H9 (cell line): ENCODE measurements at regions not wholly inside any gene's neighbourhood (a gene's known extent, or its start where the extent isn't known, plus 50 kb on each side); places are given as distances from the start of the nearest gene placed in this dataset.

ENCODE experiments used
- DNase-seq: peaks from one replicate; pipeline ENCODE4 v3.0.0-alpha.2; 2017
- H2AFZ ChIP-seq: one replicate; pipeline ENCODE4 v1.6.1; 2013; ENCODE audit warnings: mild to moderate bottlenecking, low read length, control low read depth, moderate library complexity
- H2AK5ac ChIP-seq: 2 replicates; pipeline ENCODE4 v1.6.1; 2013; ENCODE audit warnings: low read length, control low read depth, mixed read lengths; ENCODE audit not compliant: insufficient read length
- H2BK120ac ChIP-seq: one replicate; pipeline ENCODE4 v1.6.1; 2013; ENCODE audit warnings: low read depth, mild to moderate bottlenecking, low read length, control low read depth, inconsistent platforms; ENCODE audit not compliant: poor library complexity, severe bottlenecking
- H2BK12ac ChIP-seq: 2 replicates; pipeline ENCODE4 v1.6.1; 2013; ENCODE audit warnings: low read length, control low read depth, mixed read lengths, low read depth; ENCODE audit not compliant: insufficient read length
- H2BK15ac ChIP-seq: 2 replicates; pipeline ENCODE4 v1.6.1; 2013; ENCODE audit warnings: low read depth, low read length, control low read depth
- H2BK20ac ChIP-seq: one replicate; pipeline ENCODE4 v1.6.1; 2013; ENCODE audit warnings: low read depth, mild to moderate bottlenecking, low read length, control low read depth, inconsistent platforms; ENCODE audit not compliant: poor library complexity, severe bottlenecking
- H2BK5ac ChIP-seq: 2 replicates; pipeline ENCODE4 v1.6.1; 2013; ENCODE audit warnings: low read length, control low read depth, mixed read lengths; ENCODE audit not compliant: insufficient read length
- H3K14ac ChIP-seq: 2 replicates; pipeline ENCODE4 v1.6.1; 2013; ENCODE audit warnings: low read length, control low read depth; ENCODE audit not compliant: insufficient read depth
- H3K18ac ChIP-seq: 2 replicates; pipeline ENCODE4 v1.6.1; 2013; ENCODE audit warnings: low read depth, mild to moderate bottlenecking, mixed read lengths, low read length, control low read depth; ENCODE audit not compliant: insufficient read length
- H3K23ac ChIP-seq: 2 replicates; pipeline ENCODE4 v1.6.1; 2013; ENCODE audit warnings: low read length, control low read depth, mixed read lengths, low read depth; ENCODE audit not compliant: insufficient read length
- H3K23me2 ChIP-seq: 2 replicates; pipeline ENCODE4 v1.6.1; 2013; ENCODE audit warnings: low read depth, mild to moderate bottlenecking, mixed read lengths, low read length, control low read depth; ENCODE audit not compliant: insufficient read length, poor library complexity, severe bottlenecking
- H3K27ac ChIP-seq: 2 replicates; pipeline ENCODE4 v1.5.1; 2013; ENCODE audit warnings: low read length, control low read depth, mixed read lengths, low read depth; ENCODE audit not compliant: insufficient read length
- H3K27me3 ChIP-seq: 2 replicates; pipeline ENCODE4 v1.6.1; 2013; ENCODE audit warnings: low read length, control low read depth, inconsistent platforms; ENCODE audit not compliant: insufficient read depth
- H3K4ac ChIP-seq: 2 replicates; pipeline ENCODE4 v1.6.1; 2013; ENCODE audit warnings: low read depth, mild to moderate bottlenecking, control low read depth, inconsistent platforms, low read length, moderate library complexity
- H3K4me1 ChIP-seq: 2 replicates; pipeline ENCODE4 v1.6.1; 2013; ENCODE audit warnings: low read length, control low read depth, inconsistent platforms; ENCODE audit not compliant: insufficient read depth
- H3K4me2 ChIP-seq: 2 replicates; pipeline ENCODE4 v1.6.1; 2013; ENCODE audit warnings: low read length, control low read depth, mixed read lengths; ENCODE audit not compliant: insufficient read length, insufficient read depth
- H3K56ac ChIP-seq: 2 replicates; pipeline ENCODE4 v1.6.1; 2013; ENCODE audit warnings: low read depth, mild to moderate bottlenecking, mixed read lengths, low read length, control low read depth; ENCODE audit not compliant: insufficient read length
- H3K79me1 ChIP-seq: 2 replicates; pipeline ENCODE4 v1.6.1; 2013; ENCODE audit warnings: low read depth, mild to moderate bottlenecking, moderate library complexity, low read length, control low read depth, inconsistent platforms; ENCODE audit not compliant: insufficient read depth, poor library complexity, severe bottlenecking
- H3K79me2 ChIP-seq: 2 replicates; pipeline ENCODE4 v1.6.1; 2013; ENCODE audit warnings: low read length, control low read depth, inconsistent platforms; ENCODE audit not compliant: insufficient read depth
- H3K9ac ChIP-seq: 2 replicates; pipeline ENCODE4 v1.6.1; 2013; ENCODE audit warnings: low read length, control low read depth, mixed read lengths; ENCODE audit not compliant: insufficient read length; ENCODE audit errors: extremely low read depth
- H3K9me3 ChIP-seq: one replicate; pipeline ENCODE4 v1.6.1; 2013; ENCODE audit warnings: low read depth, low read length, inconsistent platforms; ENCODE audit not compliant: control insufficient read depth
- H3T11ph ChIP-seq: one replicate; pipeline ENCODE4 v1.6.1; 2013; ENCODE audit warnings: mild to moderate bottlenecking, low read length, control low read depth, inconsistent platforms
- H4K20me1 ChIP-seq: one replicate; pipeline ENCODE4 v1.6.1; 2013; ENCODE audit not compliant: control insufficient read depth, insufficient read length, insufficient read depth
- H4K5ac ChIP-seq: 2 replicates; pipeline ENCODE4 v1.6.1; 2013; ENCODE audit warnings: low read depth, mild to moderate bottlenecking, mixed read lengths, low read length, control low read depth; ENCODE audit not compliant: insufficient read length
- H4K8ac ChIP-seq: replicated peaks from 2 replicates; pipeline ENCODE4 v1.6.1; 2013; ENCODE audit warnings: low read length, control low read depth, mixed read lengths, low read depth; ENCODE audit not compliant: insufficient read length
- H4K91ac ChIP-seq: 2 replicates; pipeline ENCODE4 v1.6.1; 2013; ENCODE audit warnings: low read depth, mild to moderate bottlenecking, moderate library complexity, mixed read lengths, low read length, control low read depth; ENCODE audit not compliant: insufficient read length
- H3K27ac Mint-ChIP-seq, 3 experiments: 2 replicates in 2 of 3; 3 replicates in 1 of 3; pipeline ENCODE4 v1.8.0; 2020 to 2021; ENCODE audit warnings: mixed read lengths in 3 of 3, mild to moderate bottlenecking in 1 of 3, moderate library complexity in 1 of 3
- H3K27me3 Mint-ChIP-seq: 2 replicates; pipeline ENCODE4 v1.8.0; 2021; ENCODE audit warnings: low read depth, mild to moderate bottlenecking, moderate library complexity, mixed read lengths
- H3K36me3 Mint-ChIP-seq, 3 experiments: 2 replicates in 2 of 3; 3 replicates in 1 of 3; pipeline ENCODE4 v1.8.0; 2020 to 2021; ENCODE audit warnings: low read depth in 3 of 3, mixed read lengths in 3 of 3; ENCODE audit not compliant: insufficient read depth in 1 of 3
- H3K4me1 Mint-ChIP-seq, 2 experiments: 2 replicates each; pipeline ENCODE4 v1.8.0; 2020; ENCODE audit warnings: mixed read lengths in 2 of 2
- H3K4me3 Mint-ChIP-seq, 2 experiments: 2 replicates in 1 of 2; 3 replicates in 1 of 2; pipeline ENCODE4 v1.8.0; 2020 to 2021; ENCODE audit warnings: mild to moderate bottlenecking in 2 of 2, mixed read lengths in 2 of 2, moderate library complexity in 1 of 2
- H3K9me3 Mint-ChIP-seq, 2 experiments: 2 replicates in 1 of 2; 3 replicates in 1 of 2; pipeline ENCODE4 v1.8.0; 2020; ENCODE audit warnings: mild to moderate bottlenecking in 2 of 2, mixed read lengths in 2 of 2, moderate library complexity in 1 of 2
- whole genome bisulfite sequencing: extraction: QIAGEN DNeasy Blood & Tissue Kit; methylation state at CpG from one replicate; pipeline ENCODE4 v1.1.7; 2013; ENCODE audit warnings: missing lambda C conversion rate, low lambda C conversion rate, mixed read lengths; ENCODE audit not compliant: insufficient read length; ENCODE audit errors: extremely low coverage; 5-methylcytosine and 5-hydroxymethylcytosine counted together
- TF ChIP-seq, protein P1 (sequence below): fragments of 200-600 bp; sonication (generic); conservative IDR thresholded peaks from 3 replicates; pipeline ENCODE4 v1.8.0; 2021; ENCODE audit warnings: antibody characterized with exemption, mild to moderate bottlenecking

DNA sequence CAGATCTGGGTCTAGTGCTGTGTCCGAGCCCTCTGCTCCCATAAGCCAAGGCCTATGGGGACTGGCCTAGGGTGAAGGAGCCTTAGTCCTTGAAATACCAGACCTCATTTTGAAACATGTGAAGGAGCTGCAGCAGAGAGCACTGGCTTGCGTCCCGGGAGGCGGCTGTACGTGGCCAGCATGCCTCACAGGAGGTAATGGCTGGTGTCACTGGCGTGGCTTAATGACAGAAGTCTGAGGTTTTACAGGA, 72.7 kb upstream of the OTOS start:
- Histone ChIP-seq H3K4ac (no peak overlapping the region), H3K79me1 (no peaks in the 10 kb centered on the region), H3K4me1 (no peaks in the 10 kb centered on the region), H3K23me2 (no peaks in the 10 kb centered on the region), H3K9ac (no peak overlapping the region), H4K5ac (no peak overlapping the region), H3K9me3 (no peaks in the 10 kb centered on the region), H4K8ac (no peak overlapping the region), H3K27ac (no peak overlapping the region), H3K4me2 (no peak overlapping the region), H2BK5ac (no peak overlapping the region), H2AFZ (no peak overlapping the region), H2BK15ac (no peak overlapping the region), H2BK120ac (no peak overlapping the region), H4K20me1 (no peaks in the 10 kb centered on the region), H2BK20ac (no peak overlapping the region), H3K23ac (no peak overlapping the region), H3K56ac (no peak overlapping the region), H2AK5ac (no peak overlapping the region), H3K79me2 (no peaks in the 10 kb centered on the region), H3T11ph (no peak overlapping the region), H3K27me3 (no peaks in the 10 kb centered on the region), H4K91ac (no peak overlapping the region), H3K18ac (no peak overlapping the region), H3K14ac (no peak overlapping the region), H2BK12ac (no peak overlapping the region)
- no peak overlapping the region for H3K27ac Mint-ChIP-seq
- no peaks in the 10 kb centered on the region for H3K36me3 Mint-ChIP-seq
- no peaks in the 10 kb centered on the region for H3K9me3 Mint-ChIP-seq
- no CpG with 5 or more reads among the region's 6 CpGs for WGBS
- H3K27me3 Mint-ChIP-seq = peaks cover 5% of the 10 kb centered on the region
- no peak overlapping the region for H3K4me3 Mint-ChIP-seq
- TF ChIP-seq, protein P1, sequence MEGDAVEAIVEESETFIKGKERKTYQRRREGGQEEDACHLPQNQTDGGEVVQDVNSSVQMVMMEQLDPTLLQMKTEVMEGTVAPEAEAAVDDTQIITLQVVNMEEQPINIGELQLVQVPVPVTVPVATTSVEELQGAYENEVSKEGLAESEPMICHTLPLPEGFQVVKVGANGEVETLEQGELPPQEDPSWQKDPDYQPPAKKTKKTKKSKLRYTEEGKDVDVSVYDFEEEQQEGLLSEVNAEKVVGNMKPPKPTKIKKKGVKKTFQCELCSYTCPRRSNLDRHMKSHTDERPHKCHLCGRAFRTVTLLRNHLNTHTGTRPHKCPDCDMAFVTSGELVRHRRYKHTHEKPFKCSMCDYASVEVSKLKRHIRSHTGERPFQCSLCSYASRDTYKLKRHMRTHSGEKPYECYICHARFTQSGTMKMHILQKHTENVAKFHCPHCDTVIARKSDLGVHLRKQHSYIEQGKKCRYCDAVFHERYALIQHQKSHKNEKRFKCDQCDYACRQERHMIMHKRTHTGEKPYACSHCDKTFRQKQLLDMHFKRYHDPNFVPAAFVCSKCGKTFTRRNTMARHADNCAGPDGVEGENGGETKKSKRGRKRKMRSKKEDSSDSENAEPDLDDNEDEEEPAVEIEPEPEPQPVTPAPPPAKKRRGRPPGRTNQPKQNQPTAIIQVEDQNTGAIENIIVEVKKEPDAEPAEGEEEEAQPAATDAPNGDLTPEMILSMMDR = no peak
- DNase-seq = no peak
- 0 out of 4 replicates have a peak, but pooled peaks cover 0 to 4% of the 10 kb centered on the region in 2 experiments for H3K4me1 Mint-ChIP-seq
